ENCODE measurements at regions not wholly inside any gene's neighbourhood (a gene's known extent, or its start where the extent isn't known, plus 50 kb on each side); places are given as distances from the start of the nearest gene placed in this dataset.

- no peak for TF ChIP-seq CTCF (IDR thresholded peaks at IDR 0.05; ENCODE audit: low read length)
- no peak for TF ChIP-seq EZH2 (IDR thresholded peaks at IDR 0.05; ENCODE audit: borderline replicate concordance, low read length)
Measured at GRCh38 chr2:220673151-220673874, 898.8 kb downstream of the EPHA4 start.

Data from OCI-LY1 (cell line).